HG02852 (cell line): ENCODE measurements at regions not wholly inside any gene's neighbourhood (a gene's known extent, or its start where the extent isn't known, plus 50 kb on each side); places are given as distances from the start of the nearest gene placed in this dataset.
"Not testable (repeated sequence)": the region's sequence is repeated elsewhere in the genome, so short reads cannot be mapped to it uniquely, and the experiment has no call there.

Source experiments
- ATAC-seq: cut with Tn5 transposase; IDR thresholded peaks from one replicate; pipeline ENCODE4 v1.9.1; 2021; ENCODE audit warnings: mild to moderate bottlenecking, moderate library complexity; ENCODE audit not compliant: unreplicated experiment

GRCh38 chr1:83158924-83159323 lies 840.0 kb downstream of the TTLL7 start:
- ATAC-seq: not testable (repeated sequence)

DNA sequence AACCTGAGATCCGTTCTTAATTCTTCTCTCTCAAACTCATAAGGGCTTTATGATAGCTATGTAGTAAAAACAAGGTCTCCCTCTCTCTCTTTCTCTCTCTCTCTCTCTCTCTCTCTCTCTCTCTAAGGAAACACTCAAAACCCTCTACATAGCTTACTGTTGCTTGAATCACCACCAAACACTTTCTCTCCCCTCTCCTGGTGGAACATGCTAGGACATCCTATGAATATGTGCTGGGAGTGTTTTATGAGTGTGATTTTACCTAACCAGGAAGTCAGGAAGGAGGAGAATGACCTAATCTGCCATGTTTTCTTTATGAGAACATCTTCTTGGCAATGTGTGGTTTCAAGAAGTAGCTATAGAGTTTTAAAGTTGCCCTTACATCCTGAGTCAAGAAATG lies 844.6 kb downstream of the TTLL7 start:
- ATAC-seq: not testable (repeated sequence)

DNA sequence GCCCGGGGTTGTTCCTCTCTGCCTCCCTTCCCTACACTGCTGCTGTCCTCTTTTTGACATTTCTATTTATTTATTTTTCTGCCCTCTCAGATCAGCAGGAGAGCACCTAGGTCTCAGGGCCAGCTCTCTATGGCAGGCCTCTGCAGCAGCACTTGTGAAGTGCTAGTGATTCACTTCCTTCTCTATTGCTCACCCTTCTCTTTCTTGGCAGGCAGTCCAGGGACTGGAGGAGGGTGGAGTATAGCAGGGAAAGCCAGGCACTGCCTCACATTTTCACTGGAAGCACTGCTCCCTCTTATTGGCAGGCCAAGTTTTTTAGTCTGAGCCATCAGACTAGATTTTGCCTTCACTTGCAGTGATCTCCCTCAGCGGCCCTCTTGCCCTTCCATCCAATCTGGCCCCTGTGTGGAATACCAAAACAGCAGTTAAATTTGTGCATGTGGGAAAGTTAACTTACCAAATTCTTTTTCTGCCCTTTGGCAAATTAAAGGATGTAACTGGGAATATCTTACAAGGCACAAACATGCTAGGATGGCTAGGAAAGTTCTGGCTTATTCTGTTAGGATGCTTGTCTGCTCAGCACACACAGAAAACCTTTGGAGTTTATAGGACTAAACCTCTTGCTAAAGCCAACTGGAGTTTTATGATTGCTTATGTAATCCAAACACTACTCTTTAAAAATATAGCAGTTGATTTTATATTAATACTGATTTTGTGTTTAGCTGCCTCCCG lies 847.6 kb downstream of the TTLL7 start:
- not testable (repeated sequence) for ATAC-seq

GRCh38 chr1:83150479-83150878 lies 848.5 kb downstream of the TTLL7 start:
- not testable (repeated sequence) for ATAC-seq

DNA sequence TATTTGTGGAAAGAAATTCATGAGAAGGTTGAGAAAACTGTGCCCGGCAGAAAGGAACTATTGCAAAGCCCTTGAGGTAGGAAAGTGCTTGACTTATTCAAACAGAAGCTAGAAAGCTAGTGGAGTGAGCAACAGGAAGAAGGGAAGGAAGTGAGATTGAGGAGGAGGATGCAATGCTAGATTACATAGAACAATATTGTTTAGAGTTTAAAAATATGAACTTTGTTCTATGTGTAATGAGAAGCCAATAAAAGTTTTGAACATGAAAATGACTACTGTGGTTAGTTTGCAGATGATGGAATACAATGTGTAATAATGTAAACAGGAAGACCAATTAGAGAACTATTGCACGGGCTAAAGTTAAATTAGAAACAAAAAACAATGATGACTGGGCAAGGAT lies 853.1 kb downstream of the TTLL7 start:
- ATAC-seq: not testable (repeated sequence)

DNA sequence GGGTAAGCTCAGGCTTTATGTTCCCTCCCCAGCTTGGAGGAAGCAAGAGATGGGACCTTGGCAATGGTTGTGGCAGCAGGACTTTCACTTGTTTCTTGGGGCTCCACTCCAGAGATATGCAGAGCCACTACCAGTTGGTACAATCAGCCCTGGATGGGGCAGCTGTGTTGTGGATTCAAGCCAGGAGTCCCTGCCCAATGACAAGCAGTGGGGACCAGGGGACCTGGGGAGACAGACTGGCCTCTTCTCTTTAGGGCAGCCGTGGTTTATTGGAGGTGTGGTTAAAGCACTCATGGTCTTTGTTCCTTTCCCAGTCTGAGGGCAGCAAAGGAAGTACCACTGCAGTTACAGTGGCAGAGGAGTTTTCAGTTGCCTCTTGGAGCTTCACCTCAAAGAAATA lies 856.1 kb downstream of the TTLL7 start:
- ATAC-seq: not testable (repeated sequence)

DNA sequence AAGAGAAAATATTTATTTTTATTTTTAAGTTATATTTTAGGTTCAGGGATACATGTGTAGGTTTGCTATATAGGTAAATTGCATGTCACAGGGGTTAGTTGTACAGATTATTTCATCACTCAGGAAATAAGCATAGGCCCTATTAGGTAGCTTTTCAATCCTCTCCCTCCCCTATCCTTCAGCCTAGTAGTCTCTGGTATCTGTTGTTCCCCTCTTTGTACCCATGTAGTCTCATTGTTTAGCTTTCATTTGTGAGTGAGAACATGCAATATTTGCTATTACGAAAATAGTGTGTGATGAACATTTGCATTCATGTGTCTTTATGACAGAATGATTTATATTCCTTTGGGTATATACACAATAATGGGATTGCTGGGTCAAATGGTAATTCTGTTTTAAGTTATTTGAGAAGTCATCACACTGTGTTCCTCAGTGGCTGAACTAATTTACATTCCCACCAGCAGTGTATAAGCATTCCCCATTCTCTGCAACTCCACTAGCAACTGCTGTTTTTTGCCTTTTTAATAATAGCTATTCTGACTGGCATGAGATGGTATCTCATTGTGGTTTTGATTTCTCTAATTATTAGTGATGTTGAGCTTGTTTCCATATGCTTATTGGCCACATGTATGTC lies 863.3 kb downstream of the TTLL7 start:
- ATAC-seq: not testable (repeated sequence)

- ATAC-seq: not testable (repeated sequence)
Observed at GRCh38 chr1:83134322-83135014, 864.5 kb downstream of the TTLL7 start.

DNA sequence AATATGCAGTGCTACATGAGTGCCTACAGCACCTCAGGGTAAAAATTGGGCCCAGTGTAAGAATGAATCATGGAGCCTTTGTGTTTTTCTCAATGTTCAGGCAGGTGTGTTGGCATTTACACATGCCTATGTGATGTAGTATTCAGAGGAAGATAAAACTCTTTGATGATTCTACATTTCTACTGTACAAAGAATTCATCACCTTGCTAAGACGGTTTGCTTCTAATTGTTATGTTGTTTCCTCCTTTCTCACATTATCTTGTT lies 867.3 kb downstream of the TTLL7 start:
- no peak for ATAC-seq

DNA sequence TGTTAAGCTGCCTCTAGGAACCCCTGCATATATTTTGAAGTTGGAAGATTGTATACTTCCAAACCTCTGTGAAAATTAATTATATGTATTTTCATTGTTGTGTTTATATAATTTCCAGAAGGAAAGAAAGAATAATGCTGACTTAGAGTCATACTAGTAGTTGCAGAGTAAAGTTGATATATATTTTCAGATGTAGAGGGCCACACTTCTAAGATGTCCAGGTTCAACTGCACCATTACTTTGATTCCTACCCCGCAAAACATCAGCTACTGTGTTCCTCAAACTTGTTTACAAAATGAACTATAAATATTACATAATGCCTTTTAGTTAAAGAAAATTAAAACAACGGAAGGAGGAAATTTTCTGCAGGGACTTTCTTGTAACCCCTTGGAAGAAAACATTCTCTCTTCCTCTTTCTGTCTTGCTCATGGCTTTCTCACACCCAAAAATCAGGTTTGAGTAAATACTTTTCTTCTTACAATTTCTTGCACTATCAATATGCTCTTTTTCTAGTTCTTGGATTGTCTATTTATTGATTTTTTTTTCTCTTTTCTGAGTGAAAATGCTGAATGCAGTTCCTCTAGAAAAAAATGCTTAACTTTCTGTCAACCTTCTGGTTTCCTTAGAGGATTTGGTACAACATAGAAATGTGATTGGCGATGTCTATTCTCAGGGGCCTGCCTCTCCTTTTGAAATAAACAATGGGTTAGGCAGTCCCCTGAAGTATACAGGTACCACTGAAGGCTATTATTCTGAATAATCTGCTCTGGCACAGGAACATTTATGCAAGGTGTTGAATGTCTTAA lies 867.8 kb downstream of the TTLL7 start:
- peak; percentile 54 for ATAC-seq

DNA sequence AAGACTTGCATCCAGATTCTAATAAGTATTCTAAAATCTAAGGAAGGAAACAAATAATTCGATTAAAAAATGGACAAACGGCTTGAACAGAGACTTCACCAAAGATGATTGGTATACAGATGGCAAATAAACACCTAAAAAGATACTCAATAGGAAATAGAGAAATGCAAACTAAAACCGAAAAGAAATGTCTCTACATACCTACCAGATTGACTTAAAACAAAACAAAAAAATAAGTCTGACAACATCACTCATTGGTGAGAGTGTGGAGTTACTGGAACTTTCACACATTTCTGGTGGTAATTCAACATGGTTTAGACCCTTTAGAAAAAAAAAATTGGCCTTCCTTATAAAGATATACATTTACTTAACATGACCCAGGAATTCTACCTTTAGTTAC lies 869.8 kb downstream of the TTLL7 start:
- ATAC-seq: no peak

DNA sequence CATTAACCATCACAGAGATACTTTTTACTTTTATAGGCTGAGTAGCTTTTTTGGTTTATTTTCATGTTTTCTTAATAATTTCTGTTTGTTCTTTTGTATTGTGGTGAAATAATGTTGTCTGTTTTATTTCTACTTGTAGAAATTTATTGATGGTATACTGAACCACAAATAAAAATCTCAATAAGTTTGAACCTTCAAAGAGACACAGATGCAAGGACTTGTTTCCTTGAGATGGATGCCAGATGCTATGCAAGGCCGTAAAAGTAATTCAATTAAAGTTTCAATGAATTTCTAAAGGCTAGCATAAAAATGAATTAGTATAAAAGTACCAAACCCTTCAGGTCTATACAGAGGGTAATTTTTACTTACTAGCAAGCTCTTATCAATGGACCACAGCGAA lies 873.5 kb downstream of the TTLL7 start:
- ATAC-seq: no peak

DNA sequence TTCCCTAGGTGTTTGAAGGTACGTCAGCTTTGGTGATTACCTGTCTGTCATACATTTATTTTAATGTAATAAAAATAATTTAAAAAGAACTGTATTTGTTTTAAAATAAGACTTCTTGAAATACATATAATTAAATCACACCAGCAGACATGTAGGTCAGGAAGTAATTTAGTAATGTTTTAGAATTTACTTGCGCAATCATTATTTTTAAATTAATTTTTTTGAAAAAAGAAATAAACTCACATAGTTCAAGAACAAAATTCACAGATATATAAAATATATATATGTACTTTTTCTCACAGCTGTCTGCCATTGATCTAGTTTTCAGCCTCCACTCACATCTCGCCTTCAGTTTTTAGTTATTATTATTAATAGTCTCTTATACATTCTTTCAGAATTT lies 875.9 kb downstream of the TTLL7 start:
- no peak for ATAC-seq

- ATAC-seq: no peak
Observed at GRCh38 chr1:83118472-83118871, 880.5 kb downstream of the TTLL7 start.

- not testable (repeated sequence) for ATAC-seq
Observed at GRCh38 chr1:83117030-83117429, 881.9 kb downstream of the TTLL7 start.

- ATAC-seq: no peak
Observed at GRCh38 chr1:83115785-83116184, 883.1 kb downstream of the TTLL7 start.

- ATAC-seq: no peak
Observed at GRCh38 chr1:83114136-83114834, 884.6 kb downstream of the TTLL7 start.

DNA sequence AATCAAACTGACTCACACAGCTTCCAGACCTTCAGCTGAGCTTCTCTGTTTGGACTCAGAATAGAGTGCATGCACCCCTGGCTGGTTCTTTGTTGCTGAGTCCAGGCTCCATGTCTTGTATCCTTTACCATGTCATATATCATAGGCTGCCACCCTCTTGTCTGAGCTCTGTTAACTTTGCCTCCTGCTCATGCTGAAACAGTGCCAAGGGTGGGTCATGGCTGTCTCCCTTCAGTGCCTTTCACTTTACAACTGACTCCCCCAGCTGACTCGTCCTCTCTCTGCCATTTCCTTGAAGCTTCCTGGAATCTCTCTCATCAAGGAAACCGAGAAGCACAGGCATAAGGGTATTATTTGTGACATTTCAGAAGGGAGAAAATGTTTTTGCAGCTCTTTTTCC lies 885.3 kb downstream of the TTLL7 start:
- ATAC-seq: no peak

DNA sequence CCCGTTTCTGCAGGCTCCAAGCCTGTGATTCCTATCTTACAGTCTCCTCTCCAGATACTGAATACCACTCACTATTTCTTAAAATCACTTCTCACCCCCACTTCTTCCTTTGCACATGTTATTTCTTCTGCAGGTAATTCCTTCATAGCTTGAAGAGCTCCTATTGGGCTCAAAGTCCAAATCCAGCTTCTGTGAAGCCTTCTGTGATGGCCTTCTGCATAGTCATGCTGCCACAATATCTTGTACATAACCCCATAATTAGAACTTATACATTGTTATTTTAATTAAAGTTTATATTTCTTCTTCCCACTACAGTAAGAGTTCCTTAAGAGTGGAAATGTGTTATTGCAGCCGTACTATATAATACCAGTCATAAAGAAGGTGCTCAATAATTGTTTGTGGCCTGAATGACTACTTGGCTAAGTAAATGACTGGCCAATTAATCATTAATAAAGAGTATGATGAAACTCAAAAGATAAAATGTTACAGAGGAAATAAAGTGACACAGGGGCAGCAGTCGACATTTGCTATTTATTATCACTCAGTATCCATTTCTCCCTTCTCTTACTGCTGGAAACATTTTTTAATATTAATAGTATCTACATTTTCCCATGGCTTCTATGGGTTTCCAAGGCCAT lies 886.6 kb downstream of the TTLL7 start:
- ATAC-seq: no peak

- no peak for ATAC-seq
Observed at GRCh38 chr1:83110156-83110555, 888.8 kb downstream of the TTLL7 start.
